Endothelial cell of umbilical vein (primary cell): ENCODE measurements at regions not wholly inside any gene's neighbourhood (a gene's known extent, or its start where the extent isn't known, plus 50 kb on each side); places are given as distances from the start of the nearest gene placed in this dataset.

ENCODE experiments used
- BruUV-seq: library from RNA; stranded (reverse); fragments of 400-500 nt; replicated peaks from 2 replicates; lab custom pipeline; 2021; lab: Mats Ljungman, UMichigan
- CTCF ChIA-PET: fragments of 300-600, 350-600 bp; sonication (Branson Sonifier 250); formaldehyde crosslinking; loops from one replicate; lab custom pipeline; 2021; ENCODE audit warnings: antibody characterized with exemption, inconsistent platforms; lab: Charles Lee
- POLR2A ChIA-PET: fragments of 300-600, 350-600 bp; sonication (Branson Sonifier 250); formaldehyde crosslinking; loops from one replicate; lab custom pipeline; 2021; ENCODE audit warnings: antibody characterized with exemption, inconsistent platforms; lab: Charles Lee
- DNase-seq: peaks from one replicate; pipeline ENCODE4 v3.0.0-alpha.2; 2011; ENCODE audit warnings: low read depth, low spot score
- FAIRE-seq: peaks from 2 replicates; lab custom pipeline; 2011; peaks lifted over from hg19 to GRCh38; lab: Jason Lieb, UNC
- H2AFZ ChIP-seq: 2 replicates; pipeline ENCODE4 v1.6.0; 2012; ENCODE audit warnings: low read depth, low read length, control low read depth, inconsistent platforms
- H3K27ac ChIP-seq: 2 replicates; pipeline ENCODE4 v1.5.1; 2011; ENCODE audit warnings: low read depth, mild to moderate bottlenecking, control low read depth, low read length, moderate library complexity; ENCODE audit not compliant: insufficient read depth
- H3K27me3 ChIP-seq, 2 experiments: 2 replicates each; pipeline versions ENCODE4 v1.6.0 to v1.6.1; 2011; ENCODE audit warnings: low read length in 2 of 2, mixed read lengths in 1 of 2; ENCODE audit not compliant: control insufficient read depth in 2 of 2, insufficient read depth in 2 of 2
- H3K36me3 ChIP-seq, 2 experiments: 2 replicates in 1 of 2; 3 replicates in 1 of 2; pipeline ENCODE4 v1.5.1; 2011; ENCODE audit warnings: low read length in 2 of 2, mild to moderate bottlenecking in 1 of 2, moderate library complexity in 1 of 2; ENCODE audit not compliant: control insufficient read depth in 2 of 2, insufficient read depth in 2 of 2; ENCODE audit errors: extremely low read depth in 1 of 2
- H3K4me1 ChIP-seq: 3 replicates; pipeline ENCODE4 v1.5.1; 2011; ENCODE audit warnings: mild to moderate bottlenecking, low read length; ENCODE audit not compliant: control insufficient read depth, insufficient read depth; ENCODE audit errors: extremely low read depth
- H3K4me2 ChIP-seq: 2 replicates; pipeline ENCODE4 v1.6.1; 2011; ENCODE audit warnings: low read length, control low read depth, mixed read lengths; ENCODE audit not compliant: insufficient read depth
- H3K4me3 ChIP-seq, 3 experiments: fragments of 200-600 bp in 1 of 3; sonication (generic), shearing (Covaris generic) in 1 of 3; replicated peaks in 1 of 3; 2 replicates each; pipeline ENCODE4 v1.5.1; 2011 to 2016; ENCODE audit warnings: control low read depth in 3 of 3, low read length in 3 of 3, mild to moderate bottlenecking in 2 of 3, inconsistent platforms in 1 of 3, low read depth in 1 of 3, moderate library complexity in 1 of 3; ENCODE audit not compliant: insufficient read depth in 1 of 3
- H3K79me2 ChIP-seq: 2 replicates; pipeline ENCODE4 v1.6.0; 2012; ENCODE audit warnings: low read length, inconsistent platforms; ENCODE audit not compliant: control insufficient read depth, insufficient read depth
- H3K9ac ChIP-seq: replicated peaks from 2 replicates; pipeline ENCODE3; 2011; ENCODE audit warnings: low read length, control low read depth; ENCODE audit not compliant: insufficient read depth; ENCODE audit errors: extremely low read depth
- H3K9me1 ChIP-seq: replicated peaks from 3 replicates; pipeline ENCODE4 v1.6.0; 2011; ENCODE audit warnings: mild to moderate bottlenecking, low read length; ENCODE audit not compliant: control insufficient read depth, insufficient read depth; ENCODE audit errors: extremely low read depth
- H3K9me3 ChIP-seq: replicated peaks from 2 replicates; pipeline ENCODE4 v1.5.1; 2012; ENCODE audit warnings: low read length, inconsistent platforms; ENCODE audit not compliant: control insufficient read depth, insufficient read depth
- H4K20me1 ChIP-seq: replicated peaks from 2 replicates; pipeline ENCODE3; 2011; ENCODE audit warnings: mild to moderate bottlenecking, low read length; ENCODE audit not compliant: control insufficient read depth, insufficient read depth; ENCODE audit errors: extremely low read depth
- CTCF ChIP-seq, 2 donors: IDR thresholded peaks; 1 replicate in 1 of 2; 2 replicates in 1 of 2; pipeline ENCODE4 v1.5.1; 2011; ENCODE audit warnings: low read length in 2 of 2, mild to moderate bottlenecking in 2 of 2, moderate library complexity in 2 of 2, control low read depth in 1 of 2, inconsistent platforms in 1 of 2, low read depth in 1 of 2; ENCODE audit not compliant: insufficient read depth in 1 of 2; ENCODE audit errors: extremely low read depth in 1 of 2
- EZH2 ChIP-seq: IDR thresholded peaks from 2 replicates; pipeline ENCODE4 v1.6.1; 2012; ENCODE audit warnings: borderline replicate concordance, low read depth, mild to moderate bottlenecking, moderate library complexity, low read length, inconsistent platforms; ENCODE audit not compliant: severe bottlenecking
- FOS ChIP-seq: IDR thresholded peaks from 2 replicates; pipeline ENCODE4 v1.6.1; 2011; ENCODE audit warnings: mild to moderate bottlenecking, low read length, moderate library complexity, borderline replicate concordance; ENCODE audit not compliant: insufficient read depth
- GATA2 ChIP-seq: IDR thresholded peaks from 2 replicates; pipeline ENCODE4 v1.7.0; 2011; ENCODE audit warnings: low read depth, mild to moderate bottlenecking, moderate library complexity, mixed read lengths, low read length; ENCODE audit not compliant: insufficient read length, insufficient read depth
- JUN ChIP-seq: IDR thresholded peaks from 2 replicates; pipeline ENCODE4 v1.6.1; 2011; ENCODE audit warnings: borderline replicate concordance, low read depth; ENCODE audit not compliant: insufficient read length, insufficient read depth
- MYC ChIP-seq: IDR thresholded peaks from one replicate; pipeline ENCODE4 v1.6.1; 2011; ENCODE audit warnings: mild to moderate bottlenecking, low read depth, low read length
- POLR2A ChIP-seq: IDR thresholded peaks from 2 replicates; pipeline ENCODE4 v1.6.1; 2012; ENCODE audit warnings: low read depth, mild to moderate bottlenecking, control low read depth, low read length
- POLR2AphosphoS5 ChIP-seq: IDR thresholded peaks from 2 replicates; pipeline ENCODE4 v1.6.1; 2012; ENCODE audit warnings: low read depth, mild to moderate bottlenecking, control low read depth, low read length, moderate library complexity; ENCODE audit not compliant: insufficient read depth
- dilution Hi-C: fragments of 300-500 bp; cut with MboI; formaldehyde crosslinking; loops from one replicate; pipeline ENCODE4 v1.15.0; 2019; ENCODE audit warnings: low sequenced_read_pairs; ENCODE audit not compliant: extremely low pct_ligation_motif_present
- intact Hi-C: fragments of 100-400 bp; cut with micrococcal nuclease; formaldehyde crosslinking; loops from one replicate; pipeline ENCODE4 v1.10.0; 2022
- TF ChIP-seq, protein P1 (sequence below): IDR thresholded peaks from 2 replicates; pipeline ENCODE4 v1.6.1; 2011; ENCODE audit not compliant: insufficient read depth, insufficient read length

GRCh38 chr9:99399474-99399873 is 177.4 kb downstream of the SEC61B start:
- Histone ChIP-seq H4K20me1 (no peaks in the 10 kb centered on the region), H3K9me3 (no peaks in the 10 kb centered on the region), H3K27me3 (no peaks in the 10 kb centered on the region), H3K4me1 (no peaks in the 10 kb centered on the region), H2AFZ (no peak overlapping the region), H3K36me3 (no peaks in the 10 kb centered on the region), H3K9ac (no peak overlapping the region), H3K79me2 (no peaks in the 10 kb centered on the region), H3K4me2 (no peak overlapping the region), H3K9me1 (no peaks in the 10 kb centered on the region), H3K4me3 (no peak overlapping the region), H3K27ac (no peak overlapping the region)
- no TSS peak for BruUV-seq
- ChIA-PET POLR2A (no interaction called here), CTCF (interaction anchor here (0.6 kb wide), 1 partner anchor 32 kb away, joined by 3 read pairs; no protein-coding TSS in a partner anchor)
- TF ChIP-seq GATA2 (no peak), FOS (no peak), MYC (no peak), JUN (no peak), POLR2A (no peak), EZH2 (no peak), CTCF (IDR thresholded peaks at IDR 0.05; ENCODE audit: extremely low read depth in 1 of 2, insufficient read depth in 1 of 2, low read depth in 1 of 2, low read length in 2 of 2) (no peak), POLR2AphosphoS5 (no peak)
- TF ChIP-seq, protein P1, sequence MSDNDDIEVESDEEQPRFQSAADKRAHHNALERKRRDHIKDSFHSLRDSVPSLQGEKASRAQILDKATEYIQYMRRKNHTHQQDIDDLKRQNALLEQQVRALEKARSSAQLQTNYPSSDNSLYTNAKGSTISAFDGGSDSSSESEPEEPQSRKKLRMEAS, result no peak
- FAIRE-seq (no peak), DNase-seq (no peak)
- intact Hi-C loops, result no loop called here
- dilution Hi-C loops, result no loop called here
